GM18498 (cell line): ENCODE measurements at regions not wholly inside any gene's neighbourhood (a gene's known extent, or its start where the extent isn't known, plus 50 kb on each side); places are given as distances from the start of the nearest gene placed in this dataset.

ENCODE experiments used
- ATAC-seq: cut with Tn5 transposase; IDR thresholded peaks from one replicate; pipeline ENCODE4 v1.9.1; 2021; ENCODE audit warnings: mild to moderate bottlenecking, moderate library complexity; ENCODE audit not compliant: unreplicated experiment

- ATAC-seq: no peak
Observed at GRCh38 chr16:52597772-52598483, 51.0 kb upstream of the TOX3 start.

- no peak for ATAC-seq
Observed at GRCh38 chr16:52597073-52597771, 50.3 kb upstream of the TOX3 start.
